Chondrocyte (in vitro differentiated cells): ENCODE measurements at regions not wholly inside any gene's neighbourhood (a gene's known extent, or its start where the extent isn't known, plus 50 kb on each side); places are given as distances from the start of the nearest gene placed in this dataset.

Experiments
- DNase-seq: peaks from one replicate; pipeline ENCODE4 v3.0.0; 2021; ENCODE audit warnings: mixed read lengths, low spot score
- H3K27ac Mint-ChIP-seq: one replicate; pipeline ENCODE4 v1.8.0; 2021; ENCODE audit warnings: mild to moderate bottlenecking, moderate library complexity, mixed read lengths; ENCODE audit not compliant: unreplicated experiment
- H3K27me3 Mint-ChIP-seq: 2 replicates; pipeline ENCODE4 v1.8.0; 2021; ENCODE audit warnings: low read depth, mixed read lengths
- H3K36me3 Mint-ChIP-seq: 2 replicates; pipeline ENCODE4 v1.8.0; 2021; ENCODE audit warnings: low read depth, mixed read lengths
- H3K4me1 Mint-ChIP-seq: 2 replicates; pipeline ENCODE4 v1.8.0; 2021; ENCODE audit warnings: low read depth, mild to moderate bottlenecking, mixed read lengths
- H3K4me3 Mint-ChIP-seq: one replicate; pipeline ENCODE4 v1.8.0; 2021; ENCODE audit warnings: mild to moderate bottlenecking, moderate library complexity, mixed read lengths; ENCODE audit not compliant: unreplicated experiment
- H3K9me3 Mint-ChIP-seq: 2 replicates; pipeline ENCODE4 v1.8.0; 2021; ENCODE audit warnings: low read depth, mixed read lengths
- CTCF ChIP-seq: fragments of 200-600 bp; sonication (generic); IDR thresholded peaks from 2 replicates; pipeline ENCODE4 v1.5.0; 2021; ENCODE audit warnings: antibody characterized with exemption, mild to moderate bottlenecking, moderate library complexity

- Mint-ChIP-seq H3K4me3 (no peak overlapping the region), H3K4me1 (no peaks in the 10 kb centered on the region), H3K9me3 (peaks cover 10% of the 10 kb centered on the region), H3K27me3 (no peaks in the 10 kb centered on the region), H3K27ac (no peak overlapping the region), H3K36me3 (no peaks in the 10 kb centered on the region)
- DNase-seq: no peak
- no peak for TF ChIP-seq CTCF
Observed at GRCh38 chrX:45888518-45888917, 656.7 kb downstream of the ZNF674 start.

- no peak overlapping the region for H3K27ac Mint-ChIP-seq
- H3K27me3 Mint-ChIP-seq: no peaks in the 10 kb centered on the region
- DNase-seq: no peak
- no peaks in the 10 kb centered on the region for H3K4me1 Mint-ChIP-seq
- H3K36me3 Mint-ChIP-seq: no peaks in the 10 kb centered on the region
- H3K4me3 Mint-ChIP-seq: no peak overlapping the region
- peaks cover 12% of the 10 kb centered on the region for H3K9me3 Mint-ChIP-seq
- no peak for TF ChIP-seq CTCF
Observed at GRCh38 chrX:45885931-45886330, 659.3 kb downstream of the ZNF674 start.

GRCh38 chrX:45879512-45879911 lies 665.7 kb downstream of the ZNF674 start:
- TF ChIP-seq CTCF: no peak

GRCh38 chrX:45876206-45876605 lies 669.0 kb downstream of the ZNF674 start:
- Mint-ChIP-seq H3K27me3 (no peaks in the 10 kb centered on the region), H3K4me3 (no peak overlapping the region), H3K9me3 (peaks cover 13% of the 10 kb centered on the region), H3K4me1 (no peaks in the 10 kb centered on the region), H3K36me3 (no peaks in the 10 kb centered on the region), H3K27ac (no peak overlapping the region)
- no peak for TF ChIP-seq CTCF
- DNase-seq: no peak

More at GRCh38 chrX:45879512-45879911, 665.7 kb downstream of the ZNF674 start:
- H3K27ac Mint-ChIP-seq: no peak overlapping the region
- no peak for DNase-seq
- H3K4me1 Mint-ChIP-seq: no peaks in the 10 kb centered on the region
- H3K27me3 Mint-ChIP-seq: no peaks in the 10 kb centered on the region
- H3K36me3 Mint-ChIP-seq: no peaks in the 10 kb centered on the region
- no peak overlapping the region for H3K4me3 Mint-ChIP-seq
- H3K9me3 Mint-ChIP-seq: peaks cover 8% of the 10 kb centered on the region

- Mint-ChIP-seq H3K4me1 (no peaks in the 10 kb centered on the region), H3K9me3 (peaks cover 10% of the 10 kb centered on the region), H3K27me3 (no peaks in the 10 kb centered on the region), H3K27ac (no peak overlapping the region), H3K36me3 (no peaks in the 10 kb centered on the region), H3K4me3 (no peak overlapping the region)
- TF ChIP-seq CTCF: no peak
- DNase-seq: no peak
Observed at GRCh38 chrX:45873781-45874180, 671.4 kb downstream of the ZNF674 start.
